IMR-90 (cell line): ENCODE measurements at regions not wholly inside any gene's neighbourhood (a gene's known extent, or its start where the extent isn't known, plus 50 kb on each side); places are given as distances from the start of the nearest gene placed in this dataset.

Experiments used
- ATAC-seq: fragments of 200-7000 bp; cut with Tn5 transposase; 2 replicates; pipeline ENCODE4 v1.9.1; 2020; ENCODE audit warnings: low read depth, mild to moderate bottlenecking, moderate library complexity
- BruUV-seq: library from RNA; stranded (reverse); fragments of 400-500 nt; replicated peaks from 2 replicates; lab custom pipeline; 2021; lab: Mats Ljungman, UMichigan
- CTCF ChIA-PET: fragments of 300-600 bp; formaldehyde crosslinking; extraction: SDS; loops from one replicate; lab custom pipeline; 2021; ENCODE audit warnings: antibody characterized with exemption; lab: Yijun Ruan, JAX
- POLR2A ChIA-PET: fragments of 300-600 bp; sonication (Branson Sonifier 250); formaldehyde crosslinking; loops from one replicate; lab custom pipeline; 2022; ENCODE audit warnings: antibody characterized with exemption; ENCODE audit not compliant: unreplicated experiment; lab: Charles Lee
- DNase-seq: peaks from one replicate; pipeline ENCODE4 v3.0.0; 2013
- H2AFZ ChIP-seq: replicated peaks from 2 replicates; pipeline ENCODE3; 2013; ENCODE audit warnings: low read length, mild to moderate bottlenecking; ENCODE audit not compliant: poor library complexity
- H2AK5ac ChIP-seq: 2 replicates; pipeline ENCODE4 v1.6.1; 2013; ENCODE audit warnings: low read depth, low read length, inconsistent platforms
- H2AK9ac ChIP-seq: replicated peaks from 2 replicates; pipeline ENCODE3; 2013; ENCODE audit warnings: mild to moderate bottlenecking, low read depth, low read length, moderate library complexity; ENCODE audit not compliant: poor library complexity
- H2BK120ac ChIP-seq: 2 replicates; pipeline ENCODE4 v1.6.1; 2013; ENCODE audit warnings: low read depth, low read length, inconsistent platforms
- H2BK15ac ChIP-seq: 3 replicates; pipeline ENCODE4 v1.6.1; 2013; ENCODE audit warnings: low read depth, low read length, inconsistent platforms
- H2BK20ac ChIP-seq: 2 replicates; pipeline ENCODE4 v1.6.1; 2013; ENCODE audit warnings: low read depth, mild to moderate bottlenecking, inconsistent platforms, low read length, moderate library complexity
- H2BK5ac ChIP-seq: 2 replicates; pipeline ENCODE4 v1.6.1; 2013; ENCODE audit warnings: mild to moderate bottlenecking, low read depth, low read length, inconsistent platforms; ENCODE audit not compliant: poor library complexity, severe bottlenecking
- H3K14ac ChIP-seq: replicated peaks from 2 replicates; pipeline ENCODE4 v1.6.1; 2013; ENCODE audit warnings: low read depth, low read length, inconsistent platforms
- H3K18ac ChIP-seq: 2 replicates; pipeline ENCODE4 v1.6.1; 2013; ENCODE audit warnings: low read depth, low read length, control low read depth
- H3K23ac ChIP-seq: 2 replicates; pipeline ENCODE4 v1.6.1; 2013; ENCODE audit warnings: low read depth, low read length, inconsistent platforms
- H3K27ac ChIP-seq: 2 replicates; pipeline ENCODE4 v1.5.1; 2013; ENCODE audit warnings: mild to moderate bottlenecking, control low read depth, low read length; ENCODE audit not compliant: insufficient read depth
- H3K27me3 ChIP-seq: 2 replicates; pipeline ENCODE4 v1.6.1; 2013; ENCODE audit warnings: low read length; ENCODE audit not compliant: control insufficient read depth, insufficient read depth
- H3K36me3 ChIP-seq: 2 replicates; pipeline ENCODE4 v1.6.1; 2013; ENCODE audit warnings: low read length, mixed read lengths; ENCODE audit not compliant: control insufficient read depth, insufficient read depth
- H3K4ac ChIP-seq: 2 replicates; pipeline ENCODE4 v1.6.1; 2013; ENCODE audit warnings: low read depth, low read length, inconsistent platforms
- H3K4me1 ChIP-seq: 2 replicates; pipeline ENCODE4 v1.6.1; 2013; ENCODE audit warnings: low read length, mixed read lengths; ENCODE audit not compliant: control insufficient read depth, insufficient read depth
- H3K4me2 ChIP-seq: 2 replicates; pipeline ENCODE4 v1.6.1; 2013; ENCODE audit warnings: low read depth, mild to moderate bottlenecking, control low read depth, low read length, moderate library complexity
- H3K4me3 ChIP-seq: 2 replicates; pipeline ENCODE4 v1.5.1; 2013; ENCODE audit warnings: low read depth, mild to moderate bottlenecking, control low read depth, low read length, moderate library complexity; ENCODE audit not compliant: insufficient read depth
- H3K56ac ChIP-seq: 2 replicates; pipeline ENCODE4 v1.6.1; 2013; ENCODE audit warnings: low read length, inconsistent platforms; ENCODE audit not compliant: insufficient read depth; ENCODE audit errors: extremely low read depth
- H3K79me1 ChIP-seq, 2 experiments: 2 replicates each; pipeline ENCODE4 v1.6.1; 2013; ENCODE audit warnings: low read length in 2 of 2, inconsistent platforms in 1 of 2, low read depth in 1 of 2
- H3K9ac ChIP-seq: 2 replicates; pipeline ENCODE4 v1.6.1; 2013; ENCODE audit warnings: low read depth, low read length, control low read depth
- H3K9me1 ChIP-seq: 2 replicates; pipeline ENCODE4 v1.6.1; 2013; ENCODE audit warnings: low read length, inconsistent platforms; ENCODE audit not compliant: insufficient read depth
- H3K9me3 ChIP-seq: 2 replicates; pipeline ENCODE4 v1.6.1; 2013; ENCODE audit warnings: low read length; ENCODE audit not compliant: control insufficient read depth, insufficient read depth
- H4K20me1 ChIP-seq: 2 replicates; pipeline ENCODE4 v1.6.1; 2013; ENCODE audit warnings: low read length, inconsistent platforms; ENCODE audit not compliant: insufficient read depth
- H4K5ac ChIP-seq: 2 replicates; pipeline ENCODE4 v1.6.1; 2013; ENCODE audit warnings: mild to moderate bottlenecking, low read depth, low read length, control low read depth
- H4K8ac ChIP-seq, 2 experiments: 2 replicates each; pipeline ENCODE4 v1.6.1; 2013; ENCODE audit warnings: low read depth in 2 of 2, low read length in 2 of 2, control low read depth in 1 of 2, inconsistent platforms in 1 of 2
- H4K91ac ChIP-seq: 2 replicates; pipeline ENCODE4 v1.6.1; 2013; ENCODE audit warnings: low read depth, low read length, inconsistent platforms; ENCODE audit not compliant: insufficient read depth
- BHLHE40 ChIP-seq: fragments of 150-350 bp; IDR thresholded peaks from 2 replicates; pipeline ENCODE4 v1.6.1; 2016; ENCODE audit warnings: mild to moderate bottlenecking, low read depth, low read length
- CEBPB ChIP-seq: IDR thresholded peaks from 2 replicates; pipeline ENCODE4 v1.6.1; 2012; ENCODE audit warnings: low read depth, low read length, improper control_type of control experiment
- CHD1 ChIP-seq: IDR thresholded peaks from 2 replicates; pipeline ENCODE4 v1.6.1; 2012; ENCODE audit warnings: low read depth, low read length, improper control_type of control experiment
- MAZ ChIP-seq: IDR thresholded peaks from 2 replicates; pipeline ENCODE4 v1.6.1; 2012; ENCODE audit warnings: low read depth, mild to moderate bottlenecking, low read length, improper control_type of control experiment, moderate library complexity, borderline replicate concordance
- MXI1 ChIP-seq: IDR thresholded peaks from 2 replicates; pipeline ENCODE4 v1.6.1; 2012; ENCODE audit warnings: low read depth, mild to moderate bottlenecking, low read length, moderate library complexity, borderline replicate concordance
- NFE2L2 ChIP-seq: fragments of 150-350 bp; IDR thresholded peaks from 2 replicates; pipeline ENCODE4 v1.6.1; 2016; ENCODE audit warnings: low read depth, mild to moderate bottlenecking, low read length
- POLR2A ChIP-seq: IDR thresholded peaks from 2 replicates; pipeline ENCODE4 v1.6.1; 2012; ENCODE audit warnings: mild to moderate bottlenecking, low read depth, low read length
- RFX5 ChIP-seq: IDR thresholded peaks from 2 replicates; pipeline ENCODE4 v1.8.0; 2012; ENCODE audit warnings: low read depth, mild to moderate bottlenecking, low read length, moderate library complexity
- WGBS, 2 experiments: methylation state at CpG; one replicate each; pipeline versions ENCODE4 v1.1.5 to v1.1.7; 2013; ENCODE audit warnings: missing lambda C conversion rate in 2 of 2; ENCODE audit not compliant: insufficient read length in 1 of 2; ENCODE audit errors: extremely low coverage in 2 of 2; 5-methylcytosine and 5-hydroxymethylcytosine counted together
- dilution Hi-C: fragments of 300-500 bp; cut with HindIII; formaldehyde crosslinking; loops from one replicate; pipeline ENCODE4 v1.14.3; 2018; ENCODE audit warnings: low sequenced_read_pairs; ENCODE audit not compliant: unreplicated experiment
- in situ Hi-C: fragments of 300-500 bp; cut with MboI; formaldehyde crosslinking; loops from 3 replicates; pipeline ENCODE4 v1.14.3; 2019; ENCODE audit warnings: low sequenced_read_pairs, inconsistent platforms, mixed read lengths
- intact Hi-C: fragments of 100-400 bp; cut with micrococcal nuclease; formaldehyde crosslinking; loops from 2 replicates; pipeline ENCODE4 v1.10.0; 2022
- TF ChIP-seq, protein P1 (sequence below): conservative IDR thresholded peaks from 2 replicates; pipeline ENCODE4 v1.5.1; 2012; ENCODE audit warnings: mild to moderate bottlenecking, low read depth, low read length, improper control_type of control experiment

DNA sequence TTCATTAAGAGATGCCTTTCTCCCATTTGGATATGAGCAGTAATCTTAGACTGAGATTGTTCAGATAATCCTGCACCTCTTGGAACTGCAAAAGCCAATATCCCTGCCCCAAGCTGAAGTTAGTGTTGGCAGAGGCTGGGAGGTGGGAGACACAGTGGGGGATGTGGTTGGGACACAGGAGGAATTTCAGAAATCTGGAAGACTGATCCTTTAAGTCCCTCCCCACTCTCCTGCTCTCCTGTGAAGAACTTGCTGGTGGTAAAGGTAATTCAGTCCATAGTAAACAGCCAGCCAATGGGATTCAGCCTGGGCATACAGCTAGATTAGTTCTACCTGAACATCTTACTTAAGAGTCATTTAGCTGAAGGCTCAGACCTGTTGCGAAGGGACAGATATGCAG lies 50.0 kb upstream of the TMEM178A start:
- Histone ChIP-seq H2BK5ac (no peak overlapping the region), H3K27ac (no peak overlapping the region), H3K36me3 (no peaks in the 10 kb centered on the region), H3K9me1 (peaks cover 4% of the 10 kb centered on the region; the same call in 1 of the 2 replicates), H4K8ac (no peak overlapping the region), H2AFZ (no peak overlapping the region), H3K4me3 (no peak overlapping the region), H3K14ac (no peak overlapping the region), H3K4ac (no peak overlapping the region), H2BK120ac (no peak overlapping the region), H3K23ac (no peak overlapping the region), H3K79me1 (no peaks in the 10 kb centered on the region), H3K18ac (no peak overlapping the region), H3K4me2 (no peak overlapping the region), H3K4me1 (no peaks in the 10 kb centered on the region), H4K20me1 (no peaks in the 10 kb centered on the region), H3K27me3 (peaks cover 7% of the 10 kb centered on the region), H4K91ac (no peak overlapping the region), H3K56ac (no peak overlapping the region), H3K9me3 (no peaks in the 10 kb centered on the region), H2BK15ac (no peak overlapping the region), H4K5ac (no peak overlapping the region), H2AK5ac (no peak overlapping the region), H3K9ac (no peak overlapping the region), H2BK20ac (no peak overlapping the region), H2AK9ac (no peak overlapping the region)
- no CpG with 5 or more reads among the region's 1 CpG for WGBS, 2 experiments
- ChIA-PET CTCF (no interaction called here), POLR2A (no interaction called here)
- in situ Hi-C loops = no loop called here
- DNase-seq (no peak), ATAC-seq (no peak)
- TF ChIP-seq MXI1 (no peak), CHD1 (no peak), CEBPB (no peak), BHLHE40 (no peak), NFE2L2 (no peak), POLR2A (no peak), MAZ (no peak), RFX5 (no peak)
- TF ChIP-seq, protein P1, sequence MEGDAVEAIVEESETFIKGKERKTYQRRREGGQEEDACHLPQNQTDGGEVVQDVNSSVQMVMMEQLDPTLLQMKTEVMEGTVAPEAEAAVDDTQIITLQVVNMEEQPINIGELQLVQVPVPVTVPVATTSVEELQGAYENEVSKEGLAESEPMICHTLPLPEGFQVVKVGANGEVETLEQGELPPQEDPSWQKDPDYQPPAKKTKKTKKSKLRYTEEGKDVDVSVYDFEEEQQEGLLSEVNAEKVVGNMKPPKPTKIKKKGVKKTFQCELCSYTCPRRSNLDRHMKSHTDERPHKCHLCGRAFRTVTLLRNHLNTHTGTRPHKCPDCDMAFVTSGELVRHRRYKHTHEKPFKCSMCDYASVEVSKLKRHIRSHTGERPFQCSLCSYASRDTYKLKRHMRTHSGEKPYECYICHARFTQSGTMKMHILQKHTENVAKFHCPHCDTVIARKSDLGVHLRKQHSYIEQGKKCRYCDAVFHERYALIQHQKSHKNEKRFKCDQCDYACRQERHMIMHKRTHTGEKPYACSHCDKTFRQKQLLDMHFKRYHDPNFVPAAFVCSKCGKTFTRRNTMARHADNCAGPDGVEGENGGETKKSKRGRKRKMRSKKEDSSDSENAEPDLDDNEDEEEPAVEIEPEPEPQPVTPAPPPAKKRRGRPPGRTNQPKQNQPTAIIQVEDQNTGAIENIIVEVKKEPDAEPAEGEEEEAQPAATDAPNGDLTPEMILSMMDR = no peak
- dilution Hi-C loops = no loop called here
- no TSS peak for BruUV-seq
- intact Hi-C loops = no loop called here
